NB4 (cell line): ENCODE measurements at regions not wholly inside any gene's neighbourhood (a gene's known extent, or its start where the extent isn't known, plus 50 kb on each side); places are given as distances from the start of the nearest gene placed in this dataset.

ENCODE experiments used
- TF ChIP-seq, protein P1 (sequence below): IDR thresholded peaks from one replicate; pipeline ENCODE4 v1.5.1; 2012; ENCODE audit warnings: low read depth, low read length
- TF ChIP-seq, protein P2 (sequence below): IDR thresholded peaks from 2 replicates; pipeline ENCODE4 v1.6.1; 2011; ENCODE audit warnings: low read depth, low read length

DNA sequence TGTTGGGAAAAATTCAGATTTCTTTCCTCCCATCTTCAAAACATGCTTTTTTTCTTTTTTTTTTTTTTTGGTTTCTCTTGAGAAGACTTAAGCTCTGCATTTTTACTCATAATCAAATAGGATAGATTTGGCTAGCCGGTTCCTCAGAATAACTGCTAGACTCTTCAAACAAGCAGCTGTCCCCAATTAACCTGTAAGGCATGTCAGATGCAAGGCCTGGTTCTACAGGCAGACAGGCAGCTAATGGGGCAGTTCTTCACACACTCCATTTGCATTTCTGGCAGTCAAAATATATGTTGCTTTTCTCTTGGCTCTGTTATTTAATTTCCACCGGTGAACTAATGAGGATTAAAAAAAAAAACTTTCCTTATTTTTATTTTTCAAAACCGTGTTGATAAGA lies 228.0 kb upstream of the ATP2B1 start:
- TF ChIP-seq, protein P1, sequence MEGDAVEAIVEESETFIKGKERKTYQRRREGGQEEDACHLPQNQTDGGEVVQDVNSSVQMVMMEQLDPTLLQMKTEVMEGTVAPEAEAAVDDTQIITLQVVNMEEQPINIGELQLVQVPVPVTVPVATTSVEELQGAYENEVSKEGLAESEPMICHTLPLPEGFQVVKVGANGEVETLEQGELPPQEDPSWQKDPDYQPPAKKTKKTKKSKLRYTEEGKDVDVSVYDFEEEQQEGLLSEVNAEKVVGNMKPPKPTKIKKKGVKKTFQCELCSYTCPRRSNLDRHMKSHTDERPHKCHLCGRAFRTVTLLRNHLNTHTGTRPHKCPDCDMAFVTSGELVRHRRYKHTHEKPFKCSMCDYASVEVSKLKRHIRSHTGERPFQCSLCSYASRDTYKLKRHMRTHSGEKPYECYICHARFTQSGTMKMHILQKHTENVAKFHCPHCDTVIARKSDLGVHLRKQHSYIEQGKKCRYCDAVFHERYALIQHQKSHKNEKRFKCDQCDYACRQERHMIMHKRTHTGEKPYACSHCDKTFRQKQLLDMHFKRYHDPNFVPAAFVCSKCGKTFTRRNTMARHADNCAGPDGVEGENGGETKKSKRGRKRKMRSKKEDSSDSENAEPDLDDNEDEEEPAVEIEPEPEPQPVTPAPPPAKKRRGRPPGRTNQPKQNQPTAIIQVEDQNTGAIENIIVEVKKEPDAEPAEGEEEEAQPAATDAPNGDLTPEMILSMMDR, result no peak
- TF ChIP-seq, protein P2, sequence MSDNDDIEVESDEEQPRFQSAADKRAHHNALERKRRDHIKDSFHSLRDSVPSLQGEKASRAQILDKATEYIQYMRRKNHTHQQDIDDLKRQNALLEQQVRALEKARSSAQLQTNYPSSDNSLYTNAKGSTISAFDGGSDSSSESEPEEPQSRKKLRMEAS, result no peak
